DMS153 treated with DMSO at 0.1 percent for 48 hours (cell line): ENCODE measurements at regions not wholly inside any gene's neighbourhood (a gene's known extent, or its start where the extent isn't known, plus 50 kb on each side); places are given as distances from the start of the nearest gene placed in this dataset.
"Not testable (repeated sequence)": the region's sequence is repeated elsewhere in the genome, so short reads cannot be mapped to it uniquely, and the experiment has no call there.

ENCODE experiments used
- DNase-seq: peaks from one replicate; lab custom pipeline; 2025; ENCODE audit not compliant: unreplicated experiment; lab: John Stamatoyannopoulos, UW

GRCh38 chr12:9313479-9313878, 105.3 kb upstream of the PZP start:
- DNase-seq: not testable (repeated sequence)

DNA sequence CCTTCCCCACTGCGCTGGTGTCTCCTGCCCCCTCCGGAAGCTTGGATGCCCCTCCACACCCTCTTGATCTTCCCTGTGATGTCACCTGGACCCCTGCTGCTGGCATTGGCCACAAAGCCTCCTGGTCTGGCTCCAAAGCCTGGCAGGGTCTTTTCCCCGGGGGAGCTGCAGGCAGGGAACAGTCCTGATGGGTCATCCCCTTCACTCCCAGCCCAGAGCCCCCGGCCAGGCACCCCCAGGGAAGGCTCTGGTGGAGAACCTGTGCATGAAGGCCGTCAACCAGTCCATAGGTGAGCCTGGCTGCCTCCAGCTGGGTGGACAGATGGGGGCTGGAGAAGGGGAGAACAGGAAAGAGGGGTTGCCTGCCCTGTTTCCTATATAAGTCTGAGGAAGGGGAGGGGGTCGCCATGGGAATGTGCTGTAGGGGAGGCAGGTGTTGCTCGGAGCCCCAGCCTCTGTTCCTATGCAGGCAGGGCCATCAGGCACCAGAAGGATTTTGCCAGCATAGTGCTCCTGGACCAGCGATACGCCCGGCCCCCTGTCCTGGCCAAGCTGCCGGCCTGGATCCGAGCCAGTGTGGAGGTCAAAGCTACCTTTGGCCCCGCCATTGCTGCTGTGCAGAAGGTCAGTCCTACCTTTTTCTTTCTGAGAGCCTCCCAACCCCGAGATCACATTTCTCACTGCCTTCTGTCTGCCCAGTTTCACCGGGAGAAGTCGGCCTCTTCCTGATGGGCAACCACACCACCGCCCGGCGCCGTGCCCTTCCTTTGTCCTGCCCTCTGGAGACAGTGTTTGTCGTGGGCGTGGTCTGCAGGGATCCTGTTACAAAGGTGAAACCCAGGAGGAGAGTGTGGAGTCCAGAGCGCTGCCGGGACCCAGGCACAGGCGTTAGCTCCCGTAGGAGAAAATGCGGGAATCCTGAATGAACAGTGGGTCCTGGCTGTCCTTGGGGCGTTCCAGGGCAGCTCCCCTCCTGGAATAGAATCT, 104.5 kb upstream of the PZP start:
- DNase-seq: not testable (repeated sequence)

- DNase-seq: not testable (repeated sequence)
These were observed 103.3 kb upstream of the PZP start for GRCh38 chr12:9311454-9311853.

DNA sequence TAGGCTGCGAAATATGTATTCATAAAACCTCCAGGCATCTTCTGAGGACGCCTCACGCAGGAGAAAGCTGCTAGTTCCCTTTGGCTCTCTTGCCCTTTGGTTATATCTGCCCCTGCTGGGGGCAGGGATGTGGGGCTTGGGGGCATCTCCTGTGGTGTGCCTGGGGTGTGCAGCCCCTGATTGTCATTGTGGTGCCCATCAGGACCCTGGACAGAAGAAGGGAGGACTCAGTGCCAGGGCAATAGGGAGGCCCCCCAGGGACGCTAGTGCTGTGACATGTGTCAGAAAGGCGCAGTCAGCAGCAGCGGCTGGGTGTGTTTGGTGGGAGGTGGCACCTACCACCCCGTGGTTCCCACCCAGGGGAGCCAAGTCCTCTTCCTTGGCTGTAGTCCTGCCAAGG, 102.5 kb upstream of the PZP start:
- not testable (repeated sequence) for DNase-seq

- not testable (repeated sequence) for DNase-seq
These were observed 101.6 kb upstream of the PZP start for GRCh38 chr12:9309749-9310148.

- DNase-seq: not testable (repeated sequence)
These were observed 100.5 kb upstream of the PZP start for GRCh38 chr12:9308745-9309144.

DNA sequence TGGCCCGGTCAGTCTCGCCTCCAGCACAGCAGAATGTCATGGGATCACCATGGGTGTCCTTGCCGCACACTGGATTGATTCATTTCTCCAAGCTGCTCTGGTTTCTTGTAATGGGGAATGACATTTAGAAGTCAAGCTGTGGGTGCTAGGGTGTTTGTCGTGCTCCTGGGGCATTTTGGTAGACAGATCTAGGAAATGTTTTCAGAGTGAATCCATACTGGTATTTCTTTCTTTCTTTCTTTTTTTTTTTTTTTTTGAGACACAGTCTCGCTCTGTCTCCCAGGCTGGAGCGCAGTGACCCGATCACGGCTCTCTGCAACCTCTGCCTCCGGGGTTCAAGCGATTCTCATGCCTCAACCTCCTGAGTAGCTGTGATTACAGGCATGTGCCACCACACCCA, 100.0 kb upstream of the PZP start:
- not testable (repeated sequence) for DNase-seq

- not testable (repeated sequence) for DNase-seq
These were observed 99.1 kb upstream of the PZP start for GRCh38 chr12:9307255-9307654.

GRCh38 chr12:9306004-9306403, 97.8 kb upstream of the PZP start:
- DNase-seq: not testable (repeated sequence)

GRCh38 chr12:9304540-9304939, 96.3 kb upstream of the PZP start:
- DNase-seq: not testable (repeated sequence)

GRCh38 chr12:9295872-9296271, 87.7 kb upstream of the PZP start:
- not testable (repeated sequence) for DNase-seq

- not testable (repeated sequence) for DNase-seq
These were observed 86.0 kb upstream of the PZP start for GRCh38 chr12:9294072-9294620.

DNA sequence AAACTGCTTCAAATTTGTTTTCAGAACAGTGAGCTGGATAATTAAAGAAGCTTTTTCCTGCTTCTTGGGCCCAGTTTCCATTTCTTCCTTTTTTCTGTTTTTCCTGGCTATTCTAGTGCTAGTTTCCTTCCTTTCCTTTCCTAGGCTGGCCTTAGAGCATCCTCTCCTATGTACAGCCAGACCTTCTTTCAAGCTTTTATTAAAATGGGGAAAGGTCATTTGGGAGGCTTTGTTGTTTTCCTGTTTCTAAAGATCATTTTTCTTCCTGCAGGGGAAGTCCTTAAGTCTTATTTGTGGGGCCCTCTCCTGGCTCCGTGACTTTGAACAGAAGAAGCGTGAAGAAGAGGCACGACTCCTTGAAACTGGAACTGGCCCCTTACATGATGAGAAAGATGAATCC, 85.2 kb upstream of the PZP start:
- DNase-seq: not testable (repeated sequence)

- DNase-seq: not testable (repeated sequence)
These were observed 81.8 kb upstream of the PZP start for GRCh38 chr12:9289984-9290383.

- not testable (repeated sequence) for DNase-seq
These were observed 76.5 kb upstream of the PZP start for GRCh38 chr12:9284724-9285123.

- not testable (repeated sequence) for DNase-seq
These were observed 76.0 kb upstream of the PZP start for GRCh38 chr12:9284197-9284596.

DNA sequence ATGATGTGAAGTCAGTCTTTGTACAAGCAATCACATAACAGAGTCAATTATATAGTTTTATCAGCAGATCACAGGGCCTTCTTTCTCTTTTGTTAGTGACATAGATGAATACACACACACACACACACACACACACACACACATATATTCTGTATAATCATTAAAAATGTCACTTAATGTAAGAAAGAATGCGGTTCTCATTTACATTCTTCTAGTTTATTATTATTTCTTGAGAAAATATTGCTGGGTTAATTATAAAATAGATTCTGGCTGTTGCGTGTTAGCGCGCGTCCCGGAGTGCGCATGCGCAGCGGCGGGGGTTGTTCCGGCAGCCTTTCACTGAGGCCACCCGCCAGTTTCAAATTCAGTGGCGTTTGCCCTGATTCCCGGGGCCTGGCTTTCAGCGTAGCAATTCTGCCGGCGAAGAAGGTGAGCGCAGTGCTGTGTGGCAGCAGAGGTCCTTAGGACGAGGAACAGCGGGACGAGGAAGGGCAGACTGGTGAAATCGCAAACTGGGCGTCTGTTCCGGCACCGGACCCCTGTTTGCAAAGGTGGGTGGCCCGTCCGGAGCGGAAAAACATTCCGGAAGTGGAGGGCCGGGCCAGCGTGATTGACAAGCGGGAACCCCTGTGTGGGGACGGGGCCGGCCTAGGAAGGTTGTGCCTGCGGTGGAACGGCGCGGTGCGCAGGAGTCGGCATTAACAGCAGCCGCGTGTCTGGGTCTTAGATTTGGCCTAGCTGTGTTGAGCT, 75.3 kb upstream of the PZP start:
- DNase-seq: peak; percentile 69

- DNase-seq: no peak
These were observed 68.8 kb upstream of the PZP start for GRCh38 chr12:9276990-9277389.

- no peak for DNase-seq
These were observed 65.1 kb upstream of the PZP start for GRCh38 chr12:9273276-9273675.

DNA sequence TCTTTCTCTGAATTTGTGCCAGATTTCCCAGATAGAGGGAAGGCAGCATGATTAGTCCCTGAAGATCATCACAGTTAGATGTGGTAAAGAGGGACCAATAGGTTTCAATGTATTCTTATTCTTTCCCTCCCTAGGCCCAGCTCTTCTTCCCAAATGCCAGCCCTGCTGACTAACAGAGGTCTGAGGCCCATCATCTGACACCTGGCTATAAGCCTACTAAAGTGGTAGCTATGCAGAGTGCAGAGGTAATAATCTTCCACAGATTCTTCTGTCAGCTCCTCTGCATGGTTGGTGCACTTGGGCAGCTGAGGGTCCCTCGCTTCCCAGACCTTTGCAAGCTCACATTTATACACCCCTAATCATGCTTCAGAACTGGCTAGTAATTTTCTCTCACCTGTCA, 63.7 kb upstream of the PZP start:
- no peak for DNase-seq

DNA sequence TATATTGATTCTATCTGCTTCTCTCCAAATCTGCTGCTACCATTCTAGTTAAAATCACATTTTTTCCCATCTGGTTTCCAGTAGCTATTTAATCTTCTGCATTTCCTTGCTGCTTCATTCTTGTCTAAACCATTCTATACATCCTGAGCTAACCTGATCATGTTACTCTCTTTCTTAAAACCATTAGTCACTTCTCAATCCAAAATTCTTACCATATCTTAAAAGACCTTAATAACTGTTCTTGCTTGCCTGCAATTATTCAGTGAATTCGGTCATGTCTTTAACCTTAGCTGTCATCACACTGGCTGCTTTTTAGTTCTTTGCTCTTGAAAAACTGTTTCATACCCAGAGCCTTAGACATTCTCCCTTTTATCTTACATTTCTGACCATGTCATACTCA, 56.4 kb upstream of the PZP start:
- DNase-seq: no peak

DNA sequence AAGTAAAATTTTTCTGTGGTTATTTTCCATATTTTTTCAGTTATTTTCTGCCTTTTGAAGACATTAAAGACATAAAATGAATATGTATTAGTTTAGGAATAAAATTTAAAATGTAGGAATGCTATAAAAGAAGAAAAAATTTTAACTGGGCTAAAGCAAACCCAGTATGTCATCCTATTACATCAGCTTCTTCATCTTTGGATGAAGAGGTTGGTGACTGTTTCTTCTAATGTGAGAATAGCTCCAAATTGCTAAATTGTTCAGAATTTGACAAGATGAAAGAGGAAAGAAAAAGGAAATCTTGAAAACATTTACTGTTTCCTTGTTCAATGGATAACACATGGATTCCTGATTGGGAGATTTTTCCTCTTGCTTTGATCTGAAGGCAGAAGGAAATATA, 52.7 kb upstream of the PZP start:
- DNase-seq: no peak
